T-cell (primary cell): ENCODE measurements at regions not wholly inside any gene's neighbourhood (a gene's known extent, or its start where the extent isn't known, plus 50 kb on each side); places are given as distances from the start of the nearest gene placed in this dataset.

Experiments used
- ATAC-seq, 4 experiments: fragments of 200-7000 bp in 3 of 4; fragments of 150-1000 bp in 1 of 4; cut with Tn5 transposase; replicated peaks in 1 of 4; 1 replicate in 3 of 4; 2 replicates in 1 of 4; pipeline ENCODE4 v1.10.0; 2021; ENCODE audit warnings: moderate library complexity in 3 of 4, mild to moderate bottlenecking in 2 of 4, moderate number of reproducible peaks in 1 of 4
- CTCF ChIA-PET, 2 donors: fragments of 300-600 bp; sonication (Branson Sonifier 250); formaldehyde crosslinking; loops; one replicate each; lab custom pipeline; 2022; ENCODE audit warnings: antibody characterized with exemption in 2 of 2; lab: Charles Lee
- POLR2A ChIA-PET, 2 donors: fragments of 300-600 bp; sonication (Branson Sonifier 250); formaldehyde crosslinking; loops; one replicate each; lab custom pipeline; 2022; ENCODE audit warnings: antibody characterized with exemption in 2 of 2; lab: Charles Lee
- DNase-seq, 35 experiments: peaks; one replicate each; pipeline versions ENCODE4 v3.0.0 to v3.0.0-alpha.2; 2013 to 2023
- H3K27ac ChIP-seq: one replicate; pipeline ENCODE4 v1.5.1; 2013; ENCODE audit warnings: low read length
- H3K27me3 ChIP-seq, 2 experiments: replicated peaks in 1 of 2; 1 replicate in 1 of 2; 2 replicates in 1 of 2; pipeline versions ENCODE4 v1.6.1 to v1.7.0; 2013; ENCODE audit warnings: low read length in 1 of 2, mixed read lengths in 1 of 2; ENCODE audit not compliant: control insufficient read depth in 2 of 2, insufficient read depth in 2 of 2; ENCODE audit errors: extremely low read depth in 1 of 2
- H3K36me3 ChIP-seq, 2 donors: 1 replicate in 1 of 2; 2 replicates in 1 of 2; pipeline versions ENCODE4 v1.6.1 to v1.7.0; 2013; ENCODE audit warnings: low read length in 1 of 2; ENCODE audit not compliant: control insufficient read depth in 2 of 2, insufficient read depth in 1 of 2; ENCODE audit errors: extremely low read depth in 1 of 2
- H3K4me1 ChIP-seq, 2 experiments: 1 replicate in 1 of 2; 2 replicates in 1 of 2; pipeline versions ENCODE4 v1.6.1 to v1.7.0; 2013; ENCODE audit warnings: low read length in 2 of 2, mixed read lengths in 1 of 2; ENCODE audit not compliant: insufficient read depth in 2 of 2, control insufficient read depth in 1 of 2; ENCODE audit errors: extremely low read depth in 1 of 2
- H3K4me3 ChIP-seq, 2 donors: 1 replicate in 1 of 2; 2 replicates in 1 of 2; pipeline versions ENCODE4 v1.5.1 to v1.7.0; 2013; ENCODE audit warnings: mild to moderate bottlenecking in 2 of 2, low read length in 1 of 2, moderate library complexity in 1 of 2; ENCODE audit not compliant: control insufficient read depth in 1 of 2; ENCODE audit errors: extremely low read depth in 1 of 2
- H3K9me3 ChIP-seq: 2 replicates; pipeline ENCODE4 v1.7.0; 2013
- H3K27ac Mint-ChIP-seq, 2 donors: one replicate each; pipeline ENCODE4 v1.8.0; 2020 to 2021; ENCODE audit warnings: mild to moderate bottlenecking in 2 of 2, mixed read lengths in 2 of 2
- H3K27me3 Mint-ChIP-seq, 2 donors: one replicate each; pipeline ENCODE4 v1.8.0; 2021 to 2022; ENCODE audit warnings: mixed read lengths in 2 of 2
- H3K36me3 Mint-ChIP-seq: one replicate; pipeline ENCODE4 v1.8.0; 2021; ENCODE audit warnings: mixed read lengths
- H3K4me1 Mint-ChIP-seq, 3 donors: one replicate each; pipeline ENCODE4 v1.8.0; 2020 to 2022; ENCODE audit warnings: mixed read lengths in 3 of 3, mild to moderate bottlenecking in 1 of 3
- H3K4me3 Mint-ChIP-seq, 3 donors: one replicate each; pipeline ENCODE4 v1.8.0; 2020 to 2022; ENCODE audit warnings: mild to moderate bottlenecking in 3 of 3, mixed read lengths in 3 of 3, moderate library complexity in 3 of 3
- H3K9me3 Mint-ChIP-seq, 3 donors: one replicate each; pipeline ENCODE4 v1.8.0; 2020 to 2022; ENCODE audit warnings: mixed read lengths in 3 of 3
- WGBS: methylation state at CpG from one replicate; pipeline ENCODE4 v1.1.5; 2013; ENCODE audit warnings: missing lambda C conversion rate; ENCODE audit not compliant: insufficient coverage; 5-methylcytosine and 5-hydroxymethylcytosine counted together

DNA sequence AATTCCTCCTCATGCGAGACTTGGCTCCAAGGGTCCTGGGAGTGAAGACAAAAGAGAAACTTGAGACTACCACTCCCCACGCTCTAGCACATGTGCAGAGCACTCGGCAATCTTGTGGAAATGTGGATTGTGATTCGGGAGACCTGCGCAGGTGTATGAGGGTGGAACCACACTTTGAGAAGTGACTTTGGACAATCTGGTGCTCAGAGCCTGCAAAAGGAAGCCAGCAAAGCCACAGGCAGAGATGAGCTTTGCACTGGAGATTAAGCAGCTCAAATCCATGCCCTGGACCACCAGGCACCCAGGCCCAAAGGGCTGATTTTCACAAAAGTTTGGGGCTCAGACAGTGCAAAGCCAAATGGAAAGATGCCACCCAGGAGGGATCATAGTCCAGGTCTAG, 162.5 kb upstream of the TSHZ3 start:
- ChIA-PET CTCF (no interaction called here), POLR2A (no interaction called here)
- Mint-ChIP-seq H3K4me1 (no peaks in the 10 kb centered on the region), H3K36me3 (no peaks in the 10 kb centered on the region), H3K27me3 (peaks cover 3 to 5% of the 10 kb centered on the region in 2 donors), H3K27ac (no peak overlapping the region), H3K9me3 (no peaks in the 10 kb centered on the region), H3K4me3 (no peak overlapping the region)
- Histone ChIP-seq H3K27me3 (peaks cover 0 to 18% of the 10 kb centered on the region in 2 experiments), H3K9me3 (no peaks in the 10 kb centered on the region), H3K27ac (no peak overlapping the region), H3K36me3 (no peaks in the 10 kb centered on the region), H3K4me3 (no peak overlapping the region), H3K4me1 (no peaks in the 10 kb centered on the region)
- WGBS = 100% methylated on average over 2 of the region's 5 CpGs
- no peak for ATAC-seq
- DNase-seq = no peak

DNA sequence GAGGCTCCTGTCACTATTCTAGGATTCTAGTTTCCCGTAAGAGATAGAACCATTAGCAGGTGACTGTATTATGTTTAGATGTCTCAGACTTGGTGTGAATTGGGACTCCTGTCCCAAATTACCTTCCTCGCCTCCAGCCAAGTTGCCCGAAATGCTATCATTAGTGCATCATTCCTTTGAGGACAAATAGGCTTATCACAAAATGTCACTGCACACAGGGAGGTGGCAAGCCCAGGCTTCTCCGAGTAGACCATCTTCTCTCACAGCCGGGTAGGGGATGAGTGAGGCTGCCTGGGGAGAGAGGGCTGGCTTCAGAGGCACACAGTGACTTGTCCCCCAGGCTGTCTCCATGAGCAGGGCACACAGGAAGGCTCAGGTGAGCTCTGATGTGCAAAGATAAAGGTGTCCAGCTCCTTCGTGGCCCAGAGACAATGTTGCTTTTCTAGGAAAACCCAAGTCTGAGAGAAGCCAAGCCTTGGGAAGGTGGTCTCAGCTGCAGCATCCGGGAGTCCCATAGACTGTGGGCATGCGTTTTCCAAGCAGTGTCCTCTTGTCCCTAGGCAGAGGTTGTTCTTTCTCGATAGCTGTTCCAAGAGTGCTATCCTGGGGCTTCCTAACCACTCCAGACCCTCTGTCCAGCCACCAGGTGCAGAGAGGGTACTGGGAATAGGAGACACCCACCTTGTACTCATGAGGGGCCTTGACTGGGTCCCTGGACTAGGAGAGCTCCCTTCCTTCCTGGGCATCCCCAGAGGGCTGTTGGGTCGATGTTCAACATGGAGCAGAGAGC, 163.1 kb upstream of the TSHZ3 start:
- no peaks in the 10 kb centered on the region for H3K9me3 ChIP-seq
- no peak overlapping the region for H3K4me3 ChIP-seq
- CTCF ChIA-PET = no interaction called here
- no peak for DNase-seq
- H3K27ac ChIP-seq = no peak overlapping the region
- 72% methylated on average over 5 of the region's 10 CpGs for WGBS
- Mint-ChIP-seq H3K27me3 (peaks cover 3 to 4% of the 10 kb centered on the region in 2 donors), H3K36me3 (no peaks in the 10 kb centered on the region), H3K9me3 (no peaks in the 10 kb centered on the region), H3K4me3 (no peak overlapping the region), H3K27ac (no peak overlapping the region), H3K4me1 (no peaks in the 10 kb centered on the region)
- peaks cover 0 to 21% of the 10 kb centered on the region in 2 experiments for H3K27me3 ChIP-seq
- H3K36me3 ChIP-seq = no peaks in the 10 kb centered on the region
- no peaks in the 10 kb centered on the region for H3K4me1 ChIP-seq
- ATAC-seq = no peak
- POLR2A ChIA-PET = no interaction called here

DNA sequence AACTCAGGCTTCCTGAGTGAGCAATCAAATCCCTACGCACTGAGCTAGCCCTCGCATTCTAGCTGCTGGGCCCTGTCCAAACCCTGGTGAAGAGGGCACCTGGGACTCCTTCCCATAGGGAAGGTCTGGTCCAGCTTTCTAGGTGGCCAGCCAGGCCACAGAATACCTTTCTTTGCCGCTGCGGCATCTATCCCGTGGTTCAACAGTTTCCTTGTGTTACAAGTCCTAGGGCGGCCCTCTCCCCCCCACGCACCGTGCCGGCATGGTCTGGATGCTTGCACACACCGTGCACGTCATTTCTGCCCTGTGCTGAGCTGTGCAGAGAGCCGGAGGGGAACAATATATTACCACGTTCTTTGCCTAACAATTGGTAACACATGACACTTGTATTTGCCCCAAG, 164.6 kb upstream of the TSHZ3 start:
- POLR2A ChIA-PET = no interaction called here
- no peak overlapping the region for H3K4me3 ChIP-seq
- no peak overlapping the region for H3K27ac ChIP-seq
- H3K27me3 Mint-ChIP-seq = peaks cover 3 to 4% of the 10 kb centered on the region in 2 donors
- H3K36me3 ChIP-seq = no peaks in the 10 kb centered on the region
- DNase-seq (no peak), ATAC-seq (no peak)
- no peaks in the 10 kb centered on the region for H3K4me1 ChIP-seq
- H3K4me1 Mint-ChIP-seq = no peaks in the 10 kb centered on the region
- no peak overlapping the region for H3K27ac Mint-ChIP-seq
- 94% methylated on average over 11 of the region's 13 CpGs for WGBS
- CTCF ChIA-PET = no interaction called here
- peaks cover 0 to 24% of the 10 kb centered on the region in 2 experiments for H3K27me3 ChIP-seq
- no peaks in the 10 kb centered on the region for H3K36me3 Mint-ChIP-seq
- no peak overlapping the region for H3K4me3 Mint-ChIP-seq
- no peaks in the 10 kb centered on the region for H3K9me3 Mint-ChIP-seq
- no peaks in the 10 kb centered on the region for H3K9me3 ChIP-seq

DNA sequence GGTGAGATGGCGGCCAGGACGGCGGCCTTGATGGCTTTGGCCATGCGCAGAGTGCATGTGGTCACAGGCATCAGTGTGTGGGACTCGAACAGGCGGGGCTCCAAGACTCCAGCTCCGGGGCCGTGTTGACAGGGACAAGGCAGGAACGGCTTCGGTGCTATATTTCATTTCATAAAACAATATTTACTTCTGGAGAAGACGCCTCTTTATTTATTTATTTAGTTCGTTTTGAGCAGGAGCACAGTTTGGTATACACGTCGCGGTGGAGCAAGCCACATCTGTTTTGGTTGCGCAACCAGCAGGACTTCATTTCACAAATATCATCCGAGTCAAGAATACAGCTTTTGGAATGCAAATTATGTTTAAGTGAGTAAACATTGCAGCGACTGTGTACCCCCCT, 166.7 kb upstream of the TSHZ3 start:
- Mint-ChIP-seq H3K4me3 (no peak overlapping the region), H3K27me3 (peaks cover 3 to 4% of the 10 kb centered on the region in 2 donors), H3K9me3 (peaks cover 3 to 8% (median 4%) of the 10 kb centered on the region in 3 donors), H3K36me3 (no peaks in the 10 kb centered on the region), H3K27ac (no peak overlapping the region), H3K4me1 (no peaks in the 10 kb centered on the region)
- no peaks in the 10 kb centered on the region for H3K36me3 ChIP-seq
- ATAC-seq = no peak
- no peak overlapping the region for H3K4me3 ChIP-seq
- H3K9me3 ChIP-seq = no peaks in the 10 kb centered on the region
- H3K27me3 ChIP-seq = peaks cover 0 to 24% of the 10 kb centered on the region in 2 experiments
- WGBS = 91% methylated on average over 7 of the region's 18 CpGs
- CTCF ChIA-PET = no interaction called here
- H3K4me1 ChIP-seq = no peaks in the 10 kb centered on the region
- POLR2A ChIA-PET = no interaction called here
- no peak overlapping the region for H3K27ac ChIP-seq
- no peak for DNase-seq

DNA sequence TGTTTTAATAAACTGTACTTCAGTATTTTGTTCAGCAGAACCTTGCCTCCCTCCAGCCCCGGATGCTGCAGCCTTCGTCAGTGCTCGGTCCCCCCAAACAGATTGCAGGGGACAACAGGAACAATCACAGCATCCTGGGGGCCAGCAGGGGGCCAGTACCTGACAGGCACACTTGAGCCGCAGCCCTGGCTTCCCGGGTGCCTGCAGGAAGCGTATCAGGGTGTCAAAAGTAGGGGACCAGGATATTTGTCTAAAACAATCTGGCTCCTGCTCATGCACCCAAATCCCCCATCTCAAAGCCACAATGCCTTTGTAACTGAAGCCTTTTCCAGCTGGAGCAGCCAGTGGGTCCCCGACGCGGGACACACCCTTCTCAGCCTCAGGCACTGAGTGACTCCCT, 167.5 kb upstream of the TSHZ3 start:
- Mint-ChIP-seq H3K4me3 (no peak overlapping the region), H3K36me3 (no peaks in the 10 kb centered on the region), H3K27me3 (peaks cover 3 to 4% of the 10 kb centered on the region in 2 donors), H3K9me3 (peaks cover 4 to 10% (median 5%) of the 10 kb centered on the region in 3 donors), H3K27ac (no peak overlapping the region), H3K4me1 (no peaks in the 10 kb centered on the region)
- ATAC-seq (no peak), DNase-seq (no peak)
- Histone ChIP-seq H3K4me3 (no peak overlapping the region), H3K27me3 (peaks cover 0 to 19% of the 10 kb centered on the region in 2 experiments), H3K4me1 (no peaks in the 10 kb centered on the region), H3K9me3 (no peaks in the 10 kb centered on the region), H3K27ac (no peak overlapping the region), H3K36me3 (no peaks in the 10 kb centered on the region)
- 92% methylated on average over 5 of the region's 9 CpGs for WGBS
- ChIA-PET CTCF (no interaction called here), POLR2A (no interaction called here)

DNA sequence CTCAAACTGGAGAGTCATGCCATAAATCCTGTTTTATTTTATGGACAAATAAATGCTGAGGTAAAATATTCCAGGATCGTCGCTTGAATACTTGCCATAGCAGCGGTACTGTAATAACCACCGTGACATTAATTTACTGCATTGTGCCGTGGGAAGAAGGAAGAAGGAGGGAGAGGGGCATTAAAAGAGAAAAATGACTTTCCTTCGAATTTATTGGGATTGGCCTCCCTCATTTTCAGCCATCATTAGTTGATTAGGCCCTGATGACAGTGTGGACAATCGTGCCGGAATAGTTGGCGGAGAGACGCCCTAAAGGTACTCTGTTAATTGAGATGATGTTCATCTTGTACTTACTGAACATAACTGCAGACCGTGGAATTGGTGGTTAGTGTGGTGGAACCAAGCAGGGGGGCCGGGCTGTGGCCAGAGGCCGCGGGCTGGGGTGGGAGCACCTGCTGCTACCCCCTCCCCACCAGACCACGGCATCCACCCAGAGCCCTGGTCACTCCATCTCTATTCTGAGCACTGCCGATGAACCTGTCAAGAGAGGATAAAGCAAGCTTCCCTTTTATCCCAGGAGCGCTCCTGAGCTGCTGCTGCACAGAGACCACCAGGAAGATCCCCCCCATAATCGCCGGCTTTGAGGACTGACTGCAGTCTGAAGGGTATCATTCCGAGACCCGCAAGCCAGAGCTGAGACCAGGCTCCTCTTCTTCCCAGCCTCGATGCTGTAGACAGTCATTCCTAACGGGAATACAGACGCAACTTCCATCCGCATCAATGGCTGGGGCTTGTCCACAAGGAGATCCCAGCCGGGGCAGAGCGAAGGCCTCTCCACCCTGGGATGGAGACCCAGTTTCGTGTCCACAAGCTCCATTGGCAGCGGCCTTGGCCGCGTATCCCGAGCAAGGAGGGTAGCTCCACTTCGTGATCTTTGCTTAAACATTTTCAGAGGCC, 168.3 kb upstream of the TSHZ3 start:
- Histone ChIP-seq H3K4me3 (no peak overlapping the region), H3K27ac (no peak overlapping the region), H3K9me3 (no peaks in the 10 kb centered on the region), H3K27me3 (peaks cover 0 to 12% of the 10 kb centered on the region in 2 experiments), H3K4me1 (no peaks in the 10 kb centered on the region), H3K36me3 (no peaks in the 10 kb centered on the region)
- Mint-ChIP-seq H3K27ac (no peak overlapping the region), H3K4me1 (no peaks in the 10 kb centered on the region), H3K36me3 (no peaks in the 10 kb centered on the region), H3K9me3 (peaks cover 4 to 10% (median 5%) of the 10 kb centered on the region in 3 donors), H3K4me3 (no peak overlapping the region), H3K27me3 (peaks cover 0 to 3% of the 10 kb centered on the region in 2 donors)
- 92% methylated on average over 22 of the region's 33 CpGs for WGBS
- ATAC-seq = no peak
- no peak for DNase-seq
- ChIA-PET POLR2A (no interaction called here), CTCF (no interaction called here)
